ENCODE measurements at regions not wholly inside any gene's neighbourhood (a gene's known extent, or its start where the extent isn't known, plus 50 kb on each side); places are given as distances from the start of the nearest gene placed in this dataset.

DNA sequence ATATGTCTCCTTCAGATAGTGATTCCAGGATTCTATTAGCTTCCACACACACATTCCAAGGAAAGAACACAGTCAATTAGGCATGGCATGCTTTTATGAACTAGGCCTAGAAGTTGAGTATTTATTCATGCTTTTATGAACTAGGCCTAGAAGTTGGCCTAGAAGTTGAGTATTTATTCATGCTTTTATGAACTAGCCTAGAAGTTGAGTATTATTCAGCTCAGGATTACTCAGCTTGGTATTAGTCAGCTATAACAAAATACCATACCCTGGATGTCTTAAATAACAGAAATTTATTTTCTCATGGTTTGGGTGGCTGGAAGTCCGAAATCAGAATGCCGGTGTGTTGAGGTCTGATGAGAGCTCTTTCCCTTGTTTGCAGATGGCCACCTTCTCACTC is 442.7 kb upstream of the FLRT2 start:
- Histone ChIP-seq H3K27me3 (ENCODE audit: insufficient read depth, low read length) (no peaks in the 10 kb centered on the region), H3K36me3 (ENCODE audit: insufficient read depth, low read length) (no peaks in the 10 kb centered on the region), H2AFZ (ENCODE audit: low read length) (no peak overlapping the region), H3K9ac (ENCODE audit: low read length) (no peak overlapping the region), H3K79me2 (ENCODE audit: insufficient read depth, low read length) (no peaks in the 10 kb centered on the region), H4K20me1 (ENCODE audit: insufficient read depth, low read length) (no peaks in the 10 kb centered on the region), H3K9me2 (ENCODE audit: low read depth, low read length) (no peaks in the 10 kb centered on the region), H3K9me3 (ENCODE audit: low read length) (no peaks in the 10 kb centered on the region), H3K27ac (ENCODE audit: low read depth, low read length, poor library complexity, severe bottlenecking) (no peak overlapping the region), H3K4me2 (ENCODE audit: low read length) (no peak overlapping the region), H3F3A (ENCODE audit: insufficient read depth, low read length) (no peaks in the 10 kb centered on the region), H3K4me3 (ENCODE audit: low read depth, low read length, poor library complexity, severe bottlenecking) (no peak overlapping the region), H3K4me1 (ENCODE audit: insufficient read depth, low read length, severe bottlenecking) (no peaks in the 10 kb centered on the region)
- TF ChIP-seq, protein P1, sequence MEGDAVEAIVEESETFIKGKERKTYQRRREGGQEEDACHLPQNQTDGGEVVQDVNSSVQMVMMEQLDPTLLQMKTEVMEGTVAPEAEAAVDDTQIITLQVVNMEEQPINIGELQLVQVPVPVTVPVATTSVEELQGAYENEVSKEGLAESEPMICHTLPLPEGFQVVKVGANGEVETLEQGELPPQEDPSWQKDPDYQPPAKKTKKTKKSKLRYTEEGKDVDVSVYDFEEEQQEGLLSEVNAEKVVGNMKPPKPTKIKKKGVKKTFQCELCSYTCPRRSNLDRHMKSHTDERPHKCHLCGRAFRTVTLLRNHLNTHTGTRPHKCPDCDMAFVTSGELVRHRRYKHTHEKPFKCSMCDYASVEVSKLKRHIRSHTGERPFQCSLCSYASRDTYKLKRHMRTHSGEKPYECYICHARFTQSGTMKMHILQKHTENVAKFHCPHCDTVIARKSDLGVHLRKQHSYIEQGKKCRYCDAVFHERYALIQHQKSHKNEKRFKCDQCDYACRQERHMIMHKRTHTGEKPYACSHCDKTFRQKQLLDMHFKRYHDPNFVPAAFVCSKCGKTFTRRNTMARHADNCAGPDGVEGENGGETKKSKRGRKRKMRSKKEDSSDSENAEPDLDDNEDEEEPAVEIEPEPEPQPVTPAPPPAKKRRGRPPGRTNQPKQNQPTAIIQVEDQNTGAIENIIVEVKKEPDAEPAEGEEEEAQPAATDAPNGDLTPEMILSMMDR (IDR thresholded peaks at IDR 0.05; ENCODE audit: low read length) = no peak
- no peak for TF ChIP-seq EZH2 (IDR thresholded peaks at IDR 0.05; ENCODE audit: borderline replicate concordance, low read length)

DNA sequence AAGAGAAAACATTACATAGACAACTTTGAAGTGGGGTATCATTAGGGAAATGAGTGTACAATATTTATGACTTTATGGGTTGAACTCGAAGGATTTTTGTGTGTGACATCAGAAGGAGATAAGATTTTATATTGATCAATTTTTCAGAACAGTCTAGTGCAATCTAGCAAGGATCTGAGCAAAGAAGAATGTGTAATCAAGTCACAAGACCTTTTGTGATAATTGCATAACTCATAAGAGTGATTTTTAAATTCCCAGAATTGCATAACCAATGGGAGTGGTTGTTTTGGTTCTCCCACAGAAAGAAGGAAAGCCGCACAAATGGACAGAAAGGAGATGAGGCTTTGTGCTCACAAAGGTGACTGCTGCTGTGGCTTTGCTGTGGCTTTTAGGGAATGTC is 441.8 kb upstream of the FLRT2 start:
- H3K27me3 ChIP-seq (ENCODE audit: insufficient read depth, low read length) = no peaks in the 10 kb centered on the region
- no peaks in the 10 kb centered on the region for H3K36me3 ChIP-seq (ENCODE audit: insufficient read depth, low read length)
- H3K79me2 ChIP-seq (ENCODE audit: insufficient read depth, low read length) = no peaks in the 10 kb centered on the region
- H3K4me3 ChIP-seq (ENCODE audit: low read depth, low read length, poor library complexity, severe bottlenecking) = no peak overlapping the region
- H4K20me1 ChIP-seq (ENCODE audit: insufficient read depth, low read length) = no peaks in the 10 kb centered on the region
- no peak overlapping the region for H3K27ac ChIP-seq (ENCODE audit: low read depth, low read length, poor library complexity, severe bottlenecking)
- H3K4me1 ChIP-seq (ENCODE audit: insufficient read depth, low read length, severe bottlenecking) = no peaks in the 10 kb centered on the region
- H3K9me2 ChIP-seq (ENCODE audit: low read depth, low read length) = no peaks in the 10 kb centered on the region
- no peak overlapping the region for H3K4me2 ChIP-seq (ENCODE audit: low read length)
- H2AFZ ChIP-seq (ENCODE audit: low read length) = no peak overlapping the region
- H3K9ac ChIP-seq (ENCODE audit: low read length) = no peak overlapping the region
- H3F3A ChIP-seq (ENCODE audit: insufficient read depth, low read length) = no peaks in the 10 kb centered on the region
- no peaks in the 10 kb centered on the region for H3K9me3 ChIP-seq (ENCODE audit: low read length)
- no peak for TF ChIP-seq EZH2 (IDR thresholded peaks at IDR 0.05; ENCODE audit: borderline replicate concordance, low read length)
- TF ChIP-seq, protein P1 (IDR thresholded peaks at IDR 0.05; ENCODE audit: low read length) = no peak

DNA sequence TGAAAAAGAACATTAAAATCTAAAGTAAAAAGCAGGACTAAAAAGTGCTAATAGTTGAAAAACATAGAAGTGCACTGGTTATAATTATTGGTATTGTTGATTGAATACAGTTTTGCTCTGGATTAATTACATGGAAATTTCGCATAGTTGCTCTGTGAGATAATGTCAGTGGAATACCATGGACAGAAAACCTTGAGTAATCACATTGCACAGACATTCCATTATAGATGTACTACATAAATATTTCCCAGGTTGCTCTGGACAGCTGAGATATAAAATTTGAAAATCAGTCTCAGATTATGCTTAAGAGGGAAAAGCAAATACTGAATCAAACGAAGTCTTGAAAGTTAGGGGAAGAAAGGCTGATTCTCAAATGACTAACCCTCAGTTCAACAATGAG is 439.3 kb upstream of the FLRT2 start:
- H3K36me3 ChIP-seq (ENCODE audit: insufficient read depth, low read length) = no peaks in the 10 kb centered on the region
- H3F3A ChIP-seq (ENCODE audit: insufficient read depth, low read length) = no peaks in the 10 kb centered on the region
- no peaks in the 10 kb centered on the region for H3K79me2 ChIP-seq (ENCODE audit: insufficient read depth, low read length)
- no peak overlapping the region for H2AFZ ChIP-seq (ENCODE audit: low read length)
- no peaks in the 10 kb centered on the region for H3K4me1 ChIP-seq (ENCODE audit: insufficient read depth, low read length, severe bottlenecking)
- no peak overlapping the region for H3K27ac ChIP-seq (ENCODE audit: low read depth, low read length, poor library complexity, severe bottlenecking)
- H3K4me2 ChIP-seq (ENCODE audit: low read length) = no peak overlapping the region
- no peaks in the 10 kb centered on the region for H3K27me3 ChIP-seq (ENCODE audit: insufficient read depth, low read length)
- TF ChIP-seq, protein P1 (IDR thresholded peaks at IDR 0.05; ENCODE audit: low read length) = no peak
- no peak for TF ChIP-seq EZH2 (IDR thresholded peaks at IDR 0.05; ENCODE audit: borderline replicate concordance, low read length)
- H3K9me2 ChIP-seq (ENCODE audit: low read depth, low read length) = no peaks in the 10 kb centered on the region
- H3K9ac ChIP-seq (ENCODE audit: low read length) = no peak overlapping the region
- no peak overlapping the region for H3K4me3 ChIP-seq (ENCODE audit: low read depth, low read length, poor library complexity, severe bottlenecking)
- no peaks in the 10 kb centered on the region for H4K20me1 ChIP-seq (ENCODE audit: insufficient read depth, low read length)
- no peaks in the 10 kb centered on the region for H3K9me3 ChIP-seq (ENCODE audit: low read length)
